CD4-positive, alpha-beta T cell (primary cell): ENCODE measurements at regions not wholly inside any gene's neighbourhood (a gene's known extent, or its start where the extent isn't known, plus 50 kb on each side); places are given as distances from the start of the nearest gene placed in this dataset.
"Not testable (repeated sequence)": the region's sequence is repeated elsewhere in the genome, so short reads cannot be mapped to it uniquely, and the experiment has no call there.

ENCODE experiments used
- ATAC-seq: fragments of 200-7000 bp; cut with Tn5 transposase; one replicate; pipeline ENCODE4 v1.10.0; 2022; ENCODE audit warnings: mild to moderate bottlenecking; ENCODE audit not compliant: poor library complexity
- CTCF ChIA-PET: fragments of 350-600 bp; sonication (Branson Sonifier 250); formaldehyde crosslinking; loops from one replicate; lab custom pipeline; 2021; ENCODE audit warnings: antibody characterized with exemption, inconsistent platforms; lab: Charles Lee
- POLR2A ChIA-PET: fragments of 350-600 bp; sonication (Branson Sonifier 250); formaldehyde crosslinking; loops from one replicate; lab custom pipeline; 2021; ENCODE audit warnings: antibody characterized with exemption, inconsistent platforms; lab: Charles Lee
- DNase-seq, 14 experiments: peaks; one replicate each; pipeline ENCODE4 v3.0.0-alpha.2; 2013 to 2020; ENCODE audit warnings: mixed read lengths in 2 of 14
- H3K27ac ChIP-seq, 2 donors: one replicate each; pipeline versions ENCODE4 v1.5.1 to v1.7.0; 2013; ENCODE audit warnings: low read length in 2 of 2, low read depth in 1 of 2, mild to moderate bottlenecking in 1 of 2
- H3K27me3 ChIP-seq, 2 experiments: 1 replicate in 1 of 2; 2 replicates in 1 of 2; pipeline versions ENCODE4 v1.6.1 to v1.7.0; 2013; ENCODE audit warnings: low read length in 2 of 2, control low read depth in 1 of 2, mild to moderate bottlenecking in 1 of 2, moderate library complexity in 1 of 2; ENCODE audit not compliant: insufficient read depth in 2 of 2, control insufficient read depth in 1 of 2
- H3K36me3 ChIP-seq: one replicate; pipeline ENCODE4 v1.6.1; 2013; ENCODE audit warnings: low read length, control low read depth; ENCODE audit not compliant: insufficient read depth
- H3K4me1 ChIP-seq: one replicate; pipeline ENCODE4 v1.6.1; 2013; ENCODE audit warnings: low read length, control low read depth; ENCODE audit not compliant: insufficient read depth
- H3K4me3 ChIP-seq: one replicate; pipeline ENCODE4 v1.5.1; 2013; ENCODE audit warnings: mild to moderate bottlenecking, low read length, moderate library complexity
- H3K9me3 ChIP-seq, 2 experiments: 1 replicate in 1 of 2; 2 replicates in 1 of 2; pipeline versions ENCODE4 v1.6.1 to v1.7.0; 2013; ENCODE audit warnings: low read length in 2 of 2, mild to moderate bottlenecking in 2 of 2, control low read depth in 1 of 2, moderate library complexity in 1 of 2; ENCODE audit not compliant: control insufficient read depth in 1 of 2, insufficient read depth in 1 of 2
- H3K27ac Mint-ChIP-seq: one replicate; pipeline ENCODE4 v1.8.0; 2020; ENCODE audit warnings: mixed read lengths
- H3K27me3 Mint-ChIP-seq: one replicate; pipeline ENCODE4 v1.8.0; 2021; ENCODE audit warnings: mixed read lengths
- H3K36me3 Mint-ChIP-seq: one replicate; pipeline ENCODE4 v1.8.0; 2021; ENCODE audit warnings: low read depth, mixed read lengths
- H3K4me1 Mint-ChIP-seq: one replicate; pipeline ENCODE4 v1.8.0; 2021; ENCODE audit warnings: low read depth, mixed read lengths
- H3K4me3 Mint-ChIP-seq: one replicate; pipeline ENCODE4 v1.8.0; 2020; ENCODE audit warnings: mild to moderate bottlenecking, mixed read lengths
- H3K9me3 Mint-ChIP-seq: one replicate; pipeline ENCODE4 v1.8.0; 2020; ENCODE audit warnings: mixed read lengths
- CTCF ChIP-seq: fragments of 200-600 bp; IDR thresholded peaks from one replicate; pipeline ENCODE4 v1.8.0; 2022; ENCODE audit warnings: antibody characterized with exemption, mild to moderate bottlenecking
- intact Hi-C, 2 experiments: fragments of 100-400 bp; cut with DNase I in 1 of 2; cut with micrococcal nuclease in 1 of 2; formaldehyde crosslinking; loops; one replicate each; pipeline versions ENCODE4 v1.15.1 to v1.9.0; 2023 to 2025; cut with DNase I, micrococcal nuclease

GRCh38 chr1:93758842-93759515 is 77.3 kb upstream of the BCAR3 start:
- Histone ChIP-seq H3K4me1 (peaks cover 10% of the 10 kb centered on the region), H3K9me3 (no peaks in the 10 kb centered on the region), H3K27ac (no peak overlapping the region), H3K36me3 (no peaks in the 10 kb centered on the region), H3K4me3 (no peak overlapping the region), H3K27me3 (no peaks in the 10 kb centered on the region)
- no peak overlapping the region for H3K27ac Mint-ChIP-seq
- H3K36me3 Mint-ChIP-seq, result no peaks in the 10 kb centered on the region
- DNase-seq (peak in 3 of 14 experiments; percentile 9 to 43 (median 18)), ATAC-seq (no peak)
- no peaks in the 10 kb centered on the region for H3K4me1 Mint-ChIP-seq
- CTCF ChIA-PET, result no interaction called here
- no peak for TF ChIP-seq CTCF
- intact Hi-C loops, result no loop called here
- H3K4me3 Mint-ChIP-seq, result no peak overlapping the region
- POLR2A ChIA-PET, result no interaction called here
- H3K9me3 Mint-ChIP-seq, result no peaks in the 10 kb centered on the region
- no peaks in the 10 kb centered on the region for H3K27me3 Mint-ChIP-seq

DNA sequence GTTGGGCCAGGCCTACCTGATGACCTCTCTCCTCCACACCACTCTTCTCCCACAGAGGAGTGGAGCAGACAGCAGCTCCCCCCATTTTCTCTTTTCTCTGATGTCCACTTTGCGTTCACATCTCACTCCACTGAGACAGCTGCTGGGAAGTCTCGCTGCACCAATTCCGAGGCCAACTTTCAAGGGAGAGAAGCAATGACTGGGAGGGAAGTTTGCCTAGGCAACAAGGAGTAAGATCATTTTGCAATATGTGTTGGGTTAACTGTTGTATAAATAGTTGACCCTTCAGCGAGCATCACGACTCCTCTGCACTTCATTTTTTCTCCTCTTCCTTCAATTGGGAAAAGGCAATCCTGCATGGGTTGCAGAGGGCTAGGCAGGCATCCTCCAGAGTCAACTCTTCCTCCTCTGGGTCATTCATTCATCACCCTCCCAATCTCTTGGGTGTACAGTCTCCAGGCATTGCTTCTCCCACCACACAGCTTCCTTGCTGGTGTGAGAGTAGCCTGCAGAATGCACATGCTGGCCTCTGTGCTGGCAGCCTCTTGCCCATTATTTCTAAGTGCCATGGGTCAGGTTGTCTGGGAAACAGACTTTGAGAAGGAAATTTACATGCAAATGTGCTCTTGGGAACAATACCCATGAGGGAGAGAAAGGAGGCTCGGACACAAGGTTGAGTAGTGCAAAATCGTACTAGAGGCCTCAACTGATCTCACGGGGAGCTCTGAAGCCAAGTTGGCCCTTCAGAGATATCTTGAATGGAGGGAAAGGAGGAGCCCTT is 75.8 kb upstream of the BCAR3 start:
- Mint-ChIP-seq H3K4me1 (no peaks in the 10 kb centered on the region), H3K27me3 (no peaks in the 10 kb centered on the region), H3K9me3 (no peaks in the 10 kb centered on the region), H3K4me3 (no peak overlapping the region), H3K27ac (no peak overlapping the region), H3K36me3 (no peaks in the 10 kb centered on the region)
- ChIA-PET CTCF (no interaction called here), POLR2A (no interaction called here)
- Histone ChIP-seq H3K9me3 (no peaks in the 10 kb centered on the region), H3K4me1 (peaks cover 10% of the 10 kb centered on the region), H3K27me3 (no peaks in the 10 kb centered on the region), H3K36me3 (no peaks in the 10 kb centered on the region), H3K4me3 (no peak overlapping the region), H3K27ac (no peak overlapping the region)
- ATAC-seq (no peak), DNase-seq (no peak)
- TF ChIP-seq CTCF, result no peak
- intact Hi-C loops, result no loop called here

GRCh38 chr1:93756657-93757056 is 75.0 kb upstream of the BCAR3 start:
- TF ChIP-seq CTCF, result no peak
- no peaks in the 10 kb centered on the region for H3K4me1 Mint-ChIP-seq
- H3K4me3 Mint-ChIP-seq, result no peak overlapping the region
- CTCF ChIA-PET, result no interaction called here
- H3K36me3 ChIP-seq, result no peaks in the 10 kb centered on the region
- H3K9me3 ChIP-seq, result no peaks in the 10 kb centered on the region
- POLR2A ChIA-PET, result no interaction called here
- H3K27me3 Mint-ChIP-seq, result no peaks in the 10 kb centered on the region
- intact Hi-C loops, result no loop called here
- no peak overlapping the region for H3K27ac Mint-ChIP-seq
- H3K36me3 Mint-ChIP-seq, result no peaks in the 10 kb centered on the region
- H3K27ac ChIP-seq, result no peak overlapping the region
- H3K9me3 Mint-ChIP-seq, result no peaks in the 10 kb centered on the region
- DNase-seq, result no peak
- H3K4me1 ChIP-seq, result peaks cover 10% of the 10 kb centered on the region
- H3K27me3 ChIP-seq, result no peaks in the 10 kb centered on the region
- no peak overlapping the region for H3K4me3 ChIP-seq
- no peak for ATAC-seq

DNA sequence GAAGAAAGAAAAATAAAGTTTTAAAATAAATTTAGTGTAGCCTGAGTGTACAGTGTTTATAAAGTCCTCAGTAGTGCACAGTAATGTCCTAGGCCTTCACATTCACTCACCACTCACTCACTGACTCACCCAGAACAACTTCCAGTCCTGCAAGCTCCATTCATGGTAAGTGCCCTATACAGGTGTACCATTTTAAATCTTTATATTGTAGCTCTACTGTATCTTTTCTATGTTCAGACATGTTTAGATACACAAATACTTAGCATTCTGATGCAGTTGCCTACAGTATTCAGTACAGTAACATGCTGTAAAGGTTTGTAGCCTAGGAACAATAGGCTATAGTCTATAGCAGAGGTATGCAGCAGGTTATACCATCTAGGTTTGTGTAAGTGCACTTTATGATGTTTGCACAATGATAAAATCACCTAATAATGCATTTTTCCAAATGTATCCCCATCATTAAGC is 73.6 kb upstream of the BCAR3 start:
- CTCF ChIA-PET, ATAC-seq, H3K27ac ChIP-seq, H3K9me3 Mint-ChIP-seq, H3K4me1 Mint-ChIP-seq, DNase-seq, H3K27ac Mint-ChIP-seq, H3K4me3 ChIP-seq, H3K4me3 Mint-ChIP-seq, H3K27me3 Mint-ChIP-seq, intact Hi-C loops, POLR2A ChIA-PET, H3K36me3 Mint-ChIP-seq, H3K9me3 ChIP-seq, H3K27me3 ChIP-seq, H3K36me3 ChIP-seq: not testable (repeated sequence)
- H3K4me1 ChIP-seq, result peaks cover 10% of the 10 kb centered on the region
